Smooth muscle cell (in vitro differentiated cells): ENCODE measurements at regions not wholly inside any gene's neighbourhood (a gene's known extent, or its start where the extent isn't known, plus 50 kb on each side); places are given as distances from the start of the nearest gene placed in this dataset.

ENCODE experiments used
- DNase-seq: peaks from one replicate; lab custom pipeline; 2025; ENCODE audit not compliant: unreplicated experiment; lab: John Stamatoyannopoulos, UW
- H2AFZ ChIP-seq: fragments of 200-600 bp; sonication (generic); 2 replicates; pipeline ENCODE4 v1.6.0; 2016; ENCODE audit warnings: antibody characterized with exemption, low read depth, mild to moderate bottlenecking
- H3F3A ChIP-seq: fragments of 200-600 bp; sonication (generic); 2 replicates; pipeline ENCODE4 v1.6.0; 2017; ENCODE audit warnings: antibody characterized with exemption, low read depth
- H3K27ac ChIP-seq: fragments of 200-600 bp; sonication (generic); 2 replicates; pipeline ENCODE4 v1.5.1; 2016; ENCODE audit warnings: low read depth, mild to moderate bottlenecking
- H3K27me3 ChIP-seq: fragments of 200-600 bp; sonication (generic); 2 replicates; pipeline ENCODE4 v1.6.1; 2016; ENCODE audit warnings: low read depth, mild to moderate bottlenecking
- H3K36me3 ChIP-seq: fragments of 200-600 bp; sonication (generic); 2 replicates; pipeline ENCODE4 v1.5.1; 2016; ENCODE audit warnings: low read depth
- H3K4me1 ChIP-seq: fragments of 200-600 bp; sonication (generic); 2 replicates; pipeline ENCODE4 v1.5.1; 2016; ENCODE audit warnings: low read depth
- H3K4me2 ChIP-seq: fragments of 200-600 bp; sonication (generic); 2 replicates; pipeline ENCODE4 v1.6.0; 2016; ENCODE audit warnings: mild to moderate bottlenecking
- H3K4me3 ChIP-seq: fragments of 200-600 bp; sonication (generic); 2 replicates; pipeline ENCODE4 v1.5.1; 2016; ENCODE audit warnings: mild to moderate bottlenecking
- H3K79me2 ChIP-seq: fragments of 200-600 bp; sonication (generic); 2 replicates; pipeline ENCODE4 v1.6.0; 2016; ENCODE audit warnings: low read depth, mild to moderate bottlenecking
- H3K9ac ChIP-seq: fragments of 200-600 bp; sonication (generic); 2 replicates; pipeline ENCODE4 v1.6.0; 2016; ENCODE audit warnings: low read depth
- H3K9me3 ChIP-seq: fragments of 200-600 bp; sonication (generic); replicated peaks from 2 replicates; pipeline ENCODE4 v1.5.1; 2016; ENCODE audit warnings: low read depth
- H4K20me1 ChIP-seq: fragments of 200-600 bp; sonication (generic); 2 replicates; pipeline ENCODE4 v1.6.0; 2016; ENCODE audit warnings: low read depth
- CTCF ChIP-seq: fragments of 200-600 bp; sonication (generic); IDR thresholded peaks from 2 replicates; pipeline ENCODE4 v1.5.1; 2017; ENCODE audit warnings: borderline replicate concordance, mild to moderate bottlenecking, antibody characterized with exemption; ENCODE audit not compliant: insufficient read depth, poor library complexity, severe bottlenecking
- WGBS: methylation state at CpG from one replicate; pipeline ENCODE4 v1.1.7; 2016; ENCODE audit warnings: low lambda C conversion rate; 5-methylcytosine and 5-hydroxymethylcytosine counted together

DNA sequence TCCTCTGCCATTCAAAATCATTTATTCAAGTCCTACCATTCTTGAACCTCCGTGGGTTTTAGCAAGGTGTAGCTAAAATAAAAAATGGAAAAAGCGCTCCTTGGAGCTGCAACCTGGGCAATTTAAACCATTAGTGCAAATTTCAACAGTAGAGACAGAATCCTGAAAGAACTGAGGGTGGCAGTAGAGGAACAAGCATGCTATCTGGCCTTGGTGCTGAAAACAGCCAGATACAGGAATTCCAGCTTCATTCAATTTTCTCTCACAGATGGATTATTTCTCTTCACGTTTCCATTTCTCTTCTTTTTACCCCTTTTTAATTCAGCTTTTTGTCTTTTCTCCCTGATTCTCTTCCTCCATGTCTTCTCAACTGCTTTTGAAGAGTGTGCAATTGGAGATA lies 77.7 kb downstream of the OTUD1 start:
- Histone ChIP-seq H3K9me3 (no peaks in the 10 kb centered on the region), H3F3A (no peaks in the 10 kb centered on the region), H2AFZ (no peak overlapping the region), H3K79me2 (no peaks in the 10 kb centered on the region), H3K27me3 (peaks cover 37% of the 10 kb centered on the region), H3K36me3 (no peaks in the 10 kb centered on the region), H4K20me1 (no peaks in the 10 kb centered on the region), H3K4me2 (no peak overlapping the region), H3K9ac (no peak overlapping the region), H3K27ac (no peak overlapping the region), H3K4me1 (no peaks in the 10 kb centered on the region), H3K4me3 (no peak overlapping the region)
- DNase-seq, result no peak
- TF ChIP-seq CTCF, result peak; percentile 50
- WGBS, result 22% methylated on average over 3 of the region's 3 CpGs

- Histone ChIP-seq H3K27me3 (peaks cover 44% of the 10 kb centered on the region), H3K9ac (no peak overlapping the region), H3K4me3 (no peak overlapping the region), H4K20me1 (no peaks in the 10 kb centered on the region), H3K4me2 (no peak overlapping the region), H3K36me3 (no peaks in the 10 kb centered on the region), H2AFZ (no peak overlapping the region), H3F3A (no peaks in the 10 kb centered on the region), H3K27ac (no peak overlapping the region), H3K79me2 (no peaks in the 10 kb centered on the region), H3K9me3 (no peaks in the 10 kb centered on the region), H3K4me1 (no peaks in the 10 kb centered on the region)
- no peak for DNase-seq
- 78% methylated on average over 2 of the region's 2 CpGs for WGBS
- TF ChIP-seq CTCF, result no peak
These were observed 78.3 kb downstream of the OTUD1 start for GRCh38 chr10:23517155-23517554.

GRCh38 chr10:23521735-23522134 lies 82.9 kb downstream of the OTUD1 start:
- Histone ChIP-seq H3K36me3 (no peaks in the 10 kb centered on the region), H3K4me2 (no peak overlapping the region), H3K27ac (no peak overlapping the region), H2AFZ (no peak overlapping the region), H3K4me3 (no peak overlapping the region), H3F3A (no peaks in the 10 kb centered on the region), H4K20me1 (no peaks in the 10 kb centered on the region), H3K79me2 (no peaks in the 10 kb centered on the region), H3K9me3 (no peaks in the 10 kb centered on the region), H3K27me3 (peaks cover 44% of the 10 kb centered on the region), H3K9ac (no peak overlapping the region), H3K4me1 (no peaks in the 10 kb centered on the region)
- TF ChIP-seq CTCF, result no peak
- WGBS, result 94% methylated on average over 1 of the region's 1 CpG
- no peak for DNase-seq

DNA sequence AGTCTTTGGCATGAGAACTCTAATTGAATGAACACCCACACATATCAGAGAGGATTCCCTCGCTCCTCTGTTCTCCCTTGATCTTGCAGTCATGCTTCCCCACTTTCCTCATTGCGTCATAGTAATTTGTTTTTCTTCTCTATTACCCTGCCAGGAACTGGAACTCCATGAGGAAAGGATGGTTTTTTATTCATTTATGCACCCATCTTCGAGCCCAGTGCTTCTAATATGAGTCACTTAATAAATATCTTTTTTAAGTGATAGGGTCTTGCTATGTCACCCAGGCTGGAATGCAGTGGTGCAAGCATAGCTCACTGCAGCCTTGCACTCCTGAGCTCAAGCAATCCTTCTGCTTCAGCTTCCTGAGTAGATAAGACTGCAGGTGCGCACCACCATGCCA lies 83.5 kb downstream of the OTUD1 start:
- H3K9me3 ChIP-seq, result no peaks in the 10 kb centered on the region
- no peak overlapping the region for H3K4me2 ChIP-seq
- H3K9ac ChIP-seq, result no peak overlapping the region
- peaks cover 42% of the 10 kb centered on the region for H3K27me3 ChIP-seq
- H3F3A ChIP-seq, result no peaks in the 10 kb centered on the region
- no peak overlapping the region for H3K27ac ChIP-seq
- H2AFZ ChIP-seq, result no peak overlapping the region
- H3K79me2 ChIP-seq, result no peaks in the 10 kb centered on the region
- no peaks in the 10 kb centered on the region for H4K20me1 ChIP-seq
- H3K4me1 ChIP-seq, result no peaks in the 10 kb centered on the region
- WGBS, result 78% methylated on average over 4 of the region's 4 CpGs
- no peak for DNase-seq
- H3K36me3 ChIP-seq, result no peaks in the 10 kb centered on the region
- H3K4me3 ChIP-seq, result no peak overlapping the region
- no peak for TF ChIP-seq CTCF
